PFSK-1 (cell line): ENCODE measurements at regions not wholly inside any gene's neighbourhood (a gene's known extent, or its start where the extent isn't known, plus 50 kb on each side); places are given as distances from the start of the nearest gene placed in this dataset.

Experiments
- POLR2AphosphoS5 ChIP-seq: IDR thresholded peaks from 2 replicates; pipeline ENCODE4 v1.6.1; 2012; ENCODE audit warnings: low read depth, mild to moderate bottlenecking, control low read depth, low read length, moderate library complexity
- REST ChIP-seq, 2 experiments: IDR thresholded peaks; 2 replicates each; pipeline versions ENCODE4 v1.6.1 to v1.8.0; 2011 to 2012; ENCODE audit warnings: low read depth in 2 of 2, low read length in 2 of 2, control low read depth in 1 of 2, inconsistent platforms in 1 of 2, mild to moderate bottlenecking in 1 of 2, moderate library complexity in 1 of 2; ENCODE audit not compliant: insufficient read depth in 1 of 2
- SIN3A ChIP-seq: IDR thresholded peaks from 2 replicates; pipeline ENCODE4 v1.6.1; 2012; ENCODE audit warnings: mild to moderate bottlenecking, low read length, moderate library complexity, borderline replicate concordance; ENCODE audit not compliant: insufficient read depth
- TAF1 ChIP-seq: IDR thresholded peaks from 2 replicates; pipeline ENCODE4 v1.6.1; 2012; ENCODE audit warnings: low read length, control low read depth, borderline replicate concordance; ENCODE audit not compliant: insufficient read depth

- TF ChIP-seq REST (IDR thresholded peaks at IDR 0.05; ENCODE audit: insufficient read depth in 1 of 2, low read depth in 2 of 2, low read length in 2 of 2) (no peak), POLR2AphosphoS5 (no peak), SIN3A (no peak), TAF1 (no peak)
Measured at GRCh38 chr6:126949786-126950185, 168.7 kb upstream of the RSPO3 start.
